NCI-H748 treated with DMSO at 0.1 percent for 48 hours (cell line): ENCODE measurements at regions not wholly inside any gene's neighbourhood (a gene's known extent, or its start where the extent isn't known, plus 50 kb on each side); places are given as distances from the start of the nearest gene placed in this dataset.

ENCODE experiments used
- DNase-seq: peaks from one replicate; lab custom pipeline; 2025; lab: John Stamatoyannopoulos, UW

GRCh38 chr13:50104493-50104892 is 89.2 kb downstream of the KCNRG start:
- DNase-seq: no peak

GRCh38 chr13:50106559-50106958 is 91.3 kb downstream of the KCNRG start:
- no peak for DNase-seq

- DNase-seq: no peak
Observed at GRCh38 chr13:50107205-50107604, 92.0 kb downstream of the KCNRG start.

GRCh38 chr13:50114961-50115360 is 99.7 kb downstream of the KCNRG start:
- no peak for DNase-seq

- no peak for DNase-seq
Observed at GRCh38 chr13:50115695-50116094, 100.5 kb downstream of the KCNRG start.

- no peak for DNase-seq
Observed at GRCh38 chr13:50116430-50116973, 101.3 kb downstream of the KCNRG start.

GRCh38 chr13:50119591-50119990 is 104.3 kb downstream of the KCNRG start:
- no peak for DNase-seq

- no peak for DNase-seq
Observed at GRCh38 chr13:50122455-50122854, 107.2 kb downstream of the KCNRG start.

- DNase-seq: no peak
Observed at GRCh38 chr13:50123002-50123401, 107.8 kb downstream of the KCNRG start.

GRCh38 chr13:50123515-50123861 is 108.2 kb downstream of the KCNRG start:
- DNase-seq: no peak

- DNase-seq: peak; percentile 87
Observed at GRCh38 chr13:50123862-50124535, 108.8 kb downstream of the KCNRG start.

- no peak for DNase-seq
Observed at GRCh38 chr13:50124536-50125303, 109.5 kb downstream of the KCNRG start.

GRCh38 chr13:50125304-50125553 is 110.0 kb downstream of the KCNRG start:
- DNase-seq: peak; percentile 75

- peak; percentile 90 for DNase-seq
Observed at GRCh38 chr13:50125554-50126262, 110.5 kb downstream of the KCNRG start.

GRCh38 chr13:50126263-50126992 is 111.2 kb downstream of the KCNRG start:
- peak; percentile 24 for DNase-seq

GRCh38 chr13:50126993-50127725 is 111.9 kb downstream of the KCNRG start:
- DNase-seq: no peak

- no peak for DNase-seq
Observed at GRCh38 chr13:50127726-50128291, 112.6 kb downstream of the KCNRG start.

- no peak for DNase-seq
Observed at GRCh38 chr13:50128428-50128931, 113.2 kb downstream of the KCNRG start.

- DNase-seq: no peak
Observed at GRCh38 chr13:50129081-50129705, 113.9 kb downstream of the KCNRG start.

- DNase-seq: no peak
Observed at GRCh38 chr13:50129706-50130122, 114.5 kb downstream of the KCNRG start.
